CD4-positive, alpha-beta T cell (primary cell): ENCODE measurements at regions not wholly inside any gene's neighbourhood (a gene's known extent, or its start where the extent isn't known, plus 50 kb on each side); places are given as distances from the start of the nearest gene placed in this dataset.
"Not testable (repeated sequence)": the region's sequence is repeated elsewhere in the genome, so short reads cannot be mapped to it uniquely, and the experiment has no call there.

Source experiments
- ATAC-seq: fragments of 200-7000 bp; cut with Tn5 transposase; one replicate; pipeline ENCODE4 v1.10.0; 2022; ENCODE audit warnings: mild to moderate bottlenecking; ENCODE audit not compliant: poor library complexity
- CTCF ChIA-PET: fragments of 350-600 bp; sonication (Branson Sonifier 250); formaldehyde crosslinking; loops from one replicate; lab custom pipeline; 2021; ENCODE audit warnings: antibody characterized with exemption, inconsistent platforms; lab: Charles Lee
- POLR2A ChIA-PET: fragments of 350-600 bp; sonication (Branson Sonifier 250); formaldehyde crosslinking; loops from one replicate; lab custom pipeline; 2021; ENCODE audit warnings: antibody characterized with exemption, inconsistent platforms; lab: Charles Lee
- DNase-seq, 14 experiments: peaks; one replicate each; pipeline ENCODE4 v3.0.0-alpha.2; 2013 to 2020; ENCODE audit warnings: mixed read lengths in 2 of 14
- H3K27ac ChIP-seq, 2 donors: one replicate each; pipeline versions ENCODE4 v1.5.1 to v1.7.0; 2013; ENCODE audit warnings: low read length in 2 of 2, low read depth in 1 of 2, mild to moderate bottlenecking in 1 of 2
- H3K27me3 ChIP-seq, 2 experiments: 1 replicate in 1 of 2; 2 replicates in 1 of 2; pipeline versions ENCODE4 v1.6.1 to v1.7.0; 2013; ENCODE audit warnings: low read length in 2 of 2, control low read depth in 1 of 2, mild to moderate bottlenecking in 1 of 2, moderate library complexity in 1 of 2; ENCODE audit not compliant: insufficient read depth in 2 of 2, control insufficient read depth in 1 of 2
- H3K36me3 ChIP-seq: one replicate; pipeline ENCODE4 v1.6.1; 2013; ENCODE audit warnings: low read length, control low read depth; ENCODE audit not compliant: insufficient read depth
- H3K4me1 ChIP-seq: one replicate; pipeline ENCODE4 v1.6.1; 2013; ENCODE audit warnings: low read length, control low read depth; ENCODE audit not compliant: insufficient read depth
- H3K4me3 ChIP-seq: one replicate; pipeline ENCODE4 v1.5.1; 2013; ENCODE audit warnings: mild to moderate bottlenecking, low read length, moderate library complexity
- H3K9me3 ChIP-seq, 2 experiments: 1 replicate in 1 of 2; 2 replicates in 1 of 2; pipeline versions ENCODE4 v1.6.1 to v1.7.0; 2013; ENCODE audit warnings: low read length in 2 of 2, mild to moderate bottlenecking in 2 of 2, control low read depth in 1 of 2, moderate library complexity in 1 of 2; ENCODE audit not compliant: control insufficient read depth in 1 of 2, insufficient read depth in 1 of 2
- H3K27ac Mint-ChIP-seq: one replicate; pipeline ENCODE4 v1.8.0; 2020; ENCODE audit warnings: mixed read lengths
- H3K27me3 Mint-ChIP-seq: one replicate; pipeline ENCODE4 v1.8.0; 2021; ENCODE audit warnings: mixed read lengths
- H3K36me3 Mint-ChIP-seq: one replicate; pipeline ENCODE4 v1.8.0; 2021; ENCODE audit warnings: low read depth, mixed read lengths
- H3K4me1 Mint-ChIP-seq: one replicate; pipeline ENCODE4 v1.8.0; 2021; ENCODE audit warnings: low read depth, mixed read lengths
- H3K4me3 Mint-ChIP-seq: one replicate; pipeline ENCODE4 v1.8.0; 2020; ENCODE audit warnings: mild to moderate bottlenecking, mixed read lengths
- H3K9me3 Mint-ChIP-seq: one replicate; pipeline ENCODE4 v1.8.0; 2020; ENCODE audit warnings: mixed read lengths
- intact Hi-C, 2 experiments: fragments of 100-400 bp; cut with DNase I in 1 of 2; cut with micrococcal nuclease in 1 of 2; formaldehyde crosslinking; loops; one replicate each; pipeline versions ENCODE4 v1.15.1 to v1.9.0; 2023 to 2025; cut with DNase I, micrococcal nuclease
- TF ChIP-seq, protein P1 (sequence below): fragments of 200-600 bp; IDR thresholded peaks from one replicate; pipeline ENCODE4 v1.8.0; 2022; ENCODE audit warnings: antibody characterized with exemption, mild to moderate bottlenecking

DNA sequence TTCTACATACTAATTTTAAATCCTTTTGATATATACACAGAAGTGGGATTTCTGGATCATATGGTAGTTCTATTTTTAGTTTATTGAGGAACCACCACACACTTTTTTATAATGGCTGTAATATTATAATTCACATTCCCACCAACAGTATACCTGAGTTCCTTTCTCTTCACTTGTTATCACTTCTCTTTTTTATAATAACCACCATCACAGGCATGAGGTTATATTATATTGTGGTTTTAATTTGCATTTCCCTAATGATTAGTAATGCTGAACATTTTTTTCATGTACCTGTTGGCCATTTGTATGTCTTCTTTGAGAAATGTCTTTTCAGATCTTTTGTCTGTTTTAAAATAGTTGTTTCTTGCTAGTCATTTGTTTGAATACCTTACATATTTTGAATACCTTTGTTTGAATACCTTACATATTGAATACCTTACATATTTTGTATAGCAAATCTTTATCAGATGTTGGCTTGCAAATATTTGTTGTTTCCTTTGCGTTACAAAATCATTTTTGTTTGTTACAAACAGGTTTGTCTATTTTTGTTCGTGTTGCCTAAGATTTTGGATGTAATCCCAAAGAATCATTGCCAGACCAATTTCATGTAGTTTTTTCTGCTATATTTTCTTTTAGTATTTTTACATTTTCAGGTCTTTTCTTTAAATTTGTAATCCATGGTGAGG lies 198.5 kb upstream of the KLF8 start:
- H3K9me3 Mint-ChIP-seq = peaks cover 5% of the 10 kb centered on the region
- H3K4me1 Mint-ChIP-seq = no peaks in the 10 kb centered on the region
- H3K36me3 Mint-ChIP-seq = peaks cover 7% of the 10 kb centered on the region
- H3K27me3 ChIP-seq = no peaks in the 10 kb centered on the region
- H3K27ac ChIP-seq = no peak overlapping the region
- CTCF ChIA-PET = no interaction called here
- H3K27me3 Mint-ChIP-seq = no peaks in the 10 kb centered on the region
- intact Hi-C loops = no loop called here
- POLR2A ChIA-PET = no interaction called here
- H3K36me3 ChIP-seq = no peaks in the 10 kb centered on the region
- no peak overlapping the region for H3K4me3 Mint-ChIP-seq
- H3K9me3 ChIP-seq = peaks cover 0 to 5% of the 10 kb centered on the region in 2 experiments
- H3K4me3 ChIP-seq = no peak overlapping the region
- ATAC-seq (no peak), DNase-seq (no peak)
- TF ChIP-seq, protein P1, sequence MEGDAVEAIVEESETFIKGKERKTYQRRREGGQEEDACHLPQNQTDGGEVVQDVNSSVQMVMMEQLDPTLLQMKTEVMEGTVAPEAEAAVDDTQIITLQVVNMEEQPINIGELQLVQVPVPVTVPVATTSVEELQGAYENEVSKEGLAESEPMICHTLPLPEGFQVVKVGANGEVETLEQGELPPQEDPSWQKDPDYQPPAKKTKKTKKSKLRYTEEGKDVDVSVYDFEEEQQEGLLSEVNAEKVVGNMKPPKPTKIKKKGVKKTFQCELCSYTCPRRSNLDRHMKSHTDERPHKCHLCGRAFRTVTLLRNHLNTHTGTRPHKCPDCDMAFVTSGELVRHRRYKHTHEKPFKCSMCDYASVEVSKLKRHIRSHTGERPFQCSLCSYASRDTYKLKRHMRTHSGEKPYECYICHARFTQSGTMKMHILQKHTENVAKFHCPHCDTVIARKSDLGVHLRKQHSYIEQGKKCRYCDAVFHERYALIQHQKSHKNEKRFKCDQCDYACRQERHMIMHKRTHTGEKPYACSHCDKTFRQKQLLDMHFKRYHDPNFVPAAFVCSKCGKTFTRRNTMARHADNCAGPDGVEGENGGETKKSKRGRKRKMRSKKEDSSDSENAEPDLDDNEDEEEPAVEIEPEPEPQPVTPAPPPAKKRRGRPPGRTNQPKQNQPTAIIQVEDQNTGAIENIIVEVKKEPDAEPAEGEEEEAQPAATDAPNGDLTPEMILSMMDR = no peak
- no peaks in the 10 kb centered on the region for H3K4me1 ChIP-seq
- no peak overlapping the region for H3K27ac Mint-ChIP-seq

DNA sequence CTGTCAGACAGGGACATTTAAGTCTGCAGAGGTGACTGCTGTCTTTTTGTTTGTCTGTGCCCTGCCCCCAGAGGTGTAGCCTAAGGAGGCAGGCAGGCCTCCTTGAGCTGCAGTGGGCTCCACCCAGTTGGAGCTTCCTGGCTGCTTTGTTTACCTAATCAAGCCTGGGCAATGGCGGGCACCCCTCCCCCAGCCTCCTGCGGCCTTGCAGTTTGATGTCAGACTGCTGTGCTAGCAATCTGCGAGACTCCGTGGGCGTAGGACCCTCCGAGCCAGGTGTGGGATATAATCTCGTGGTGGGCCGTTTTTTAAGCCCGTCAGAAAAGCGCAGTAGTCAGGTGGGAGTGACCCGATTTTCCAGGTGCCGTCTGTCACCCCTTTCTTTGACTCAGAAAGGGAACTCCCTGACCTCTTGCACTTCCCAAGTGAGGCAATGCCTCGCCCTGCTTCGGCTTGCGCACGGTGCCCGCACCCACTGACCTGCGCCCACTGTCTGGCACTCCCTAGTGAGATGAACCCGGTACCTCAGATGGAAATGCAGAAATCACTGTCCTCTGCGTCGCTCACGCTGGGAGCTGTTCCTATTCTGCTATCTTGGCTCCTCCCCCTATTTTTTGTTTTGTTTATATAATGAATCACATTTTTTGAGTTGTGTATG lies 179.4 kb upstream of the KLF8 start:
- H3K4me3 ChIP-seq, H3K9me3 Mint-ChIP-seq, H3K27ac Mint-ChIP-seq, H3K4me3 Mint-ChIP-seq, H3K27me3 Mint-ChIP-seq, POLR2A ChIA-PET, H3K4me1 ChIP-seq, H3K36me3 ChIP-seq, H3K4me1 Mint-ChIP-seq, ATAC-seq, CTCF ChIA-PET, H3K27me3 ChIP-seq, DNase-seq, intact Hi-C loops, H3K27ac ChIP-seq: not testable (repeated sequence)
- peaks cover 28% of the 10 kb centered on the region for H3K36me3 Mint-ChIP-seq
- peaks cover 0 to 20% of the 10 kb centered on the region in 2 experiments for H3K9me3 ChIP-seq

DNA sequence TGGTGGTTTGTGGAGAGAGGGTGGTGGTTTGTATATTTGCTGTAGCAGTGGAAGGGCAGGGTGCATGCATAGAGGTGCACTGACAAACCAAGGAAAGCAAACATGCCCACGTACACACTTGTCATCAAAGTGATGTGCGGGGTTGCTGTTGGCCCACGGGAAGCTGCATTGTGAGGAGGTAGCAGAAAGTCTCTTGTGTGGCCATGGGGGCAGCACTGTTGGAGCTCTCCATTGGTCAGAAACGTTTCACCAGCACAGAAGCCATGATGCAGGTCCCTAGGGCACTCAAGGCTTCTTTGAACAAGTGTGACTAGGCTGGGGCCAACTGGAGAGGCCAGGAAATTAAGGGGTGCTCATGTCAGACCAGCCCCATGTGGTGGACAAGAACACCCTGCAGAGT lies 174.8 kb upstream of the KLF8 start:
- H3K27ac Mint-ChIP-seq = no peak overlapping the region
- intact Hi-C loops = no loop called here
- TF ChIP-seq, protein P1 = no peak
- Histone ChIP-seq H3K27ac (no peak overlapping the region), H3K27me3 (no peaks in the 10 kb centered on the region), H3K36me3 (no peaks in the 10 kb centered on the region), H3K9me3 (peaks cover 0 to 21% of the 10 kb centered on the region in 2 experiments), H3K4me3 (no peak overlapping the region), H3K4me1 (no peaks in the 10 kb centered on the region)
- ChIA-PET CTCF (no interaction called here), POLR2A (interaction anchor here (0.6 kb wide), 1 partner anchor 1148 kb away, joined by 3 read pairs; no protein-coding TSS in a partner anchor)
- H3K9me3 Mint-ChIP-seq = peaks cover 9% of the 10 kb centered on the region
- no peak overlapping the region for H3K4me3 Mint-ChIP-seq
- H3K4me1 Mint-ChIP-seq = no peaks in the 10 kb centered on the region
- DNase-seq = no peak
- ATAC-seq = no peak
- no peaks in the 10 kb centered on the region for H3K27me3 Mint-ChIP-seq
- H3K36me3 Mint-ChIP-seq = peaks cover 54% of the 10 kb centered on the region
